CD4-positive, alpha-beta T cell (primary cell): ENCODE measurements at regions not wholly inside any gene's neighbourhood (a gene's known extent, or its start where the extent isn't known, plus 50 kb on each side); places are given as distances from the start of the nearest gene placed in this dataset.

Experiments
- ATAC-seq: fragments of 200-7000 bp; cut with Tn5 transposase; one replicate; pipeline ENCODE4 v1.10.0; 2022; ENCODE audit warnings: mild to moderate bottlenecking; ENCODE audit not compliant: poor library complexity
- CTCF ChIA-PET: fragments of 350-600 bp; sonication (Branson Sonifier 250); formaldehyde crosslinking; loops from one replicate; lab custom pipeline; 2021; ENCODE audit warnings: antibody characterized with exemption, inconsistent platforms; lab: Charles Lee
- POLR2A ChIA-PET: fragments of 350-600 bp; sonication (Branson Sonifier 250); formaldehyde crosslinking; loops from one replicate; lab custom pipeline; 2021; ENCODE audit warnings: antibody characterized with exemption, inconsistent platforms; lab: Charles Lee
- DNase-seq, 14 experiments: peaks; one replicate each; pipeline ENCODE4 v3.0.0-alpha.2; 2013 to 2020; ENCODE audit warnings: mixed read lengths in 2 of 14
- H3K27ac ChIP-seq, 2 donors: one replicate each; pipeline versions ENCODE4 v1.5.1 to v1.7.0; 2013; ENCODE audit warnings: low read length in 2 of 2, low read depth in 1 of 2, mild to moderate bottlenecking in 1 of 2
- H3K27me3 ChIP-seq, 2 experiments: 1 replicate in 1 of 2; 2 replicates in 1 of 2; pipeline versions ENCODE4 v1.6.1 to v1.7.0; 2013; ENCODE audit warnings: low read length in 2 of 2, control low read depth in 1 of 2, mild to moderate bottlenecking in 1 of 2, moderate library complexity in 1 of 2; ENCODE audit not compliant: insufficient read depth in 2 of 2, control insufficient read depth in 1 of 2
- H3K36me3 ChIP-seq: one replicate; pipeline ENCODE4 v1.6.1; 2013; ENCODE audit warnings: low read length, control low read depth; ENCODE audit not compliant: insufficient read depth
- H3K4me1 ChIP-seq: one replicate; pipeline ENCODE4 v1.6.1; 2013; ENCODE audit warnings: low read length, control low read depth; ENCODE audit not compliant: insufficient read depth
- H3K4me3 ChIP-seq: one replicate; pipeline ENCODE4 v1.5.1; 2013; ENCODE audit warnings: mild to moderate bottlenecking, low read length, moderate library complexity
- H3K9me3 ChIP-seq, 2 experiments: 1 replicate in 1 of 2; 2 replicates in 1 of 2; pipeline versions ENCODE4 v1.6.1 to v1.7.0; 2013; ENCODE audit warnings: low read length in 2 of 2, mild to moderate bottlenecking in 2 of 2, control low read depth in 1 of 2, moderate library complexity in 1 of 2; ENCODE audit not compliant: control insufficient read depth in 1 of 2, insufficient read depth in 1 of 2
- H3K27ac Mint-ChIP-seq: one replicate; pipeline ENCODE4 v1.8.0; 2020; ENCODE audit warnings: mixed read lengths
- H3K27me3 Mint-ChIP-seq: one replicate; pipeline ENCODE4 v1.8.0; 2021; ENCODE audit warnings: mixed read lengths
- H3K36me3 Mint-ChIP-seq: one replicate; pipeline ENCODE4 v1.8.0; 2021; ENCODE audit warnings: low read depth, mixed read lengths
- H3K4me1 Mint-ChIP-seq: one replicate; pipeline ENCODE4 v1.8.0; 2021; ENCODE audit warnings: low read depth, mixed read lengths
- H3K4me3 Mint-ChIP-seq: one replicate; pipeline ENCODE4 v1.8.0; 2020; ENCODE audit warnings: mild to moderate bottlenecking, mixed read lengths
- H3K9me3 Mint-ChIP-seq: one replicate; pipeline ENCODE4 v1.8.0; 2020; ENCODE audit warnings: mixed read lengths
- intact Hi-C, 2 experiments: fragments of 100-400 bp; cut with DNase I in 1 of 2; cut with micrococcal nuclease in 1 of 2; formaldehyde crosslinking; loops; one replicate each; pipeline versions ENCODE4 v1.15.1 to v1.9.0; 2023 to 2025; cut with DNase I, micrococcal nuclease
- TF ChIP-seq, protein P1 (sequence below): fragments of 200-600 bp; IDR thresholded peaks from one replicate; pipeline ENCODE4 v1.8.0; 2022; ENCODE audit warnings: antibody characterized with exemption, mild to moderate bottlenecking

DNA sequence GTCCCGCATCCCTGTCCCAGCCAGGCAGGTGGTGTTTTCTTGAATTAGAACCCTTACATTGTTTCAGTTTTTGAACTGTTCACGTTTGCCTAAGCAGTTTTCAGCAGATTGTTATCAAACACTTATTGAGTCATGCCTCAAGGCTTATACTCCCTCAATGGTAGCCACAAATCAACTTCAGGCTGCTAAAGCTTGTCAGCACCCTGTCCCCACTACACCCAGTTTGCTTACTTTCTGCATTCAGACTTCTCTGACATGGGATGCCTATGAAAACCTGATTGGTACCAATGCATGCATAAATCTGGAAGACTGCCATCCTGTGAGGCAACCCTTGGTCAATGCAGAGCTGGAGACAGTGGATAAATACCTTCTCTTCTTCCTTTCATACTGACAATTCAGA lies 225.4 kb downstream of the BTG1 start:
- no peaks in the 10 kb centered on the region for H3K27me3 Mint-ChIP-seq
- Histone ChIP-seq H3K27ac (no peak overlapping the region), H3K36me3 (no peaks in the 10 kb centered on the region), H3K4me3 (no peak overlapping the region), H3K27me3 (no peaks in the 10 kb centered on the region), H3K4me1 (no peaks in the 10 kb centered on the region), H3K9me3 (peaks cover 0 to 11% of the 10 kb centered on the region in 2 experiments)
- H3K4me3 Mint-ChIP-seq, result no peak overlapping the region
- ChIA-PET POLR2A (no interaction called here), CTCF (interaction anchor here (1.1 to 1.6 kb wide), 2 partner anchors 8 to 9 kb away, joined by 3 to 4 read pairs; no protein-coding TSS in a partner anchor)
- H3K36me3 Mint-ChIP-seq, result no peaks in the 10 kb centered on the region
- no peak for ATAC-seq
- intact Hi-C loops, result no loop called here
- TF ChIP-seq, protein P1, sequence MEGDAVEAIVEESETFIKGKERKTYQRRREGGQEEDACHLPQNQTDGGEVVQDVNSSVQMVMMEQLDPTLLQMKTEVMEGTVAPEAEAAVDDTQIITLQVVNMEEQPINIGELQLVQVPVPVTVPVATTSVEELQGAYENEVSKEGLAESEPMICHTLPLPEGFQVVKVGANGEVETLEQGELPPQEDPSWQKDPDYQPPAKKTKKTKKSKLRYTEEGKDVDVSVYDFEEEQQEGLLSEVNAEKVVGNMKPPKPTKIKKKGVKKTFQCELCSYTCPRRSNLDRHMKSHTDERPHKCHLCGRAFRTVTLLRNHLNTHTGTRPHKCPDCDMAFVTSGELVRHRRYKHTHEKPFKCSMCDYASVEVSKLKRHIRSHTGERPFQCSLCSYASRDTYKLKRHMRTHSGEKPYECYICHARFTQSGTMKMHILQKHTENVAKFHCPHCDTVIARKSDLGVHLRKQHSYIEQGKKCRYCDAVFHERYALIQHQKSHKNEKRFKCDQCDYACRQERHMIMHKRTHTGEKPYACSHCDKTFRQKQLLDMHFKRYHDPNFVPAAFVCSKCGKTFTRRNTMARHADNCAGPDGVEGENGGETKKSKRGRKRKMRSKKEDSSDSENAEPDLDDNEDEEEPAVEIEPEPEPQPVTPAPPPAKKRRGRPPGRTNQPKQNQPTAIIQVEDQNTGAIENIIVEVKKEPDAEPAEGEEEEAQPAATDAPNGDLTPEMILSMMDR, result no peak
- peaks cover 2% of the 10 kb centered on the region for H3K9me3 Mint-ChIP-seq
- no peak for DNase-seq
- H3K27ac Mint-ChIP-seq, result no peak overlapping the region
- peaks cover 40% of the 10 kb centered on the region for H3K4me1 Mint-ChIP-seq

DNA sequence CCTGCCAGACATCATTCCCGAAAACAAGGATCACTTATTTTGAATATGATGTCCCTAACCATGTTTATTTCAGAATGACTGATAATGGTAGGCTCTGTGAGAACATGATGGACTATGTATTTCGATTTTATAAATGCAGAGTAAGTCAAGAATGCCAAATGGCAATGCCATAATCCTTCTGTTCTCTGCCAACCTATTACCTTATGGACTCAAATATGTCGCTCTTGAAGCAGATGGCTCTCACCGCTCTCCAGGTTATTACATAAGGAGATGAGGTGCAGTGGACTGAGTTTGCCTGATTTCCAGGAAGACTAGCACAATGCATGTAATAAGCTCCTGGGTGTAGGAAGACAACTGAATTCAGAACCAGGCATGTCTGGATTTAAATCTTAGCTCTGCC lies 227.2 kb downstream of the BTG1 start:
- H3K4me3 ChIP-seq, result no peak overlapping the region
- ATAC-seq (no peak), DNase-seq (no peak)
- H3K4me3 Mint-ChIP-seq, result no peak overlapping the region
- H3K27ac Mint-ChIP-seq, result no peak overlapping the region
- no peaks in the 10 kb centered on the region for H3K9me3 ChIP-seq
- H3K36me3 ChIP-seq, result no peaks in the 10 kb centered on the region
- H3K27me3 ChIP-seq, result no peaks in the 10 kb centered on the region
- H3K9me3 Mint-ChIP-seq, result peaks cover 2% of the 10 kb centered on the region
- no peaks in the 10 kb centered on the region for H3K27me3 Mint-ChIP-seq
- CTCF ChIA-PET, result interaction anchor here (1.4 to 1.6 kb wide), 2 partner anchors 10 to 36 kb away, joined by 3 to 4 read pairs; no protein-coding TSS in a partner anchor
- TF ChIP-seq, protein P1, result no peak
- intact Hi-C loops, result no loop called here
- no peaks in the 10 kb centered on the region for H3K36me3 Mint-ChIP-seq
- no peaks in the 10 kb centered on the region for H3K4me1 ChIP-seq
- POLR2A ChIA-PET, result interaction anchor here (1.2 kb wide), 1 partner anchor 41 kb away, joined by 4 read pairs; no protein-coding TSS in a partner anchor
- H3K27ac ChIP-seq, result no peak overlapping the region
- peaks cover 40% of the 10 kb centered on the region for H3K4me1 Mint-ChIP-seq

DNA sequence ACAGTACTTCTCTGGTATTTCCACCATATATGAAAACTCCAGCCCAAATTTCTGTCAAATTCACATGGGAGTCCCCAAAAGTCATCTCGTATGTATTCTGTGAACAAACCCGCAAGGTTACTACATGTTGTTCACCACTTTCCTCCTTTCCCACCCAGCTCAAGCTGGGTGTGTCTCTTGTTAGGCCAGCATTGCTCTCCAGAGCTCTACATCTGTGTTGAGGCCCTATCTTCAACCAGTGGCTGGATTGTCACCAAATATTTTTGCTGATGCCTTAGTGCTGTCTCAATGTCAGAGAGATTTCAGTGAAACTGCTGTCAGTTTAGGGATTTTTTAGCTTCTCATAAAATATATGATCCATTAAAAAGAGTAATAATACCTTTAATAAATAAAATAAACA lies 230.9 kb downstream of the BTG1 start:
- POLR2A ChIA-PET, result no interaction called here
- peaks cover 2% of the 10 kb centered on the region for H3K9me3 Mint-ChIP-seq

More for the DNA sequence above, 230.9 kb downstream of the BTG1 start:
- Mint-ChIP-seq H3K4me3 (no peak overlapping the region), H3K36me3 (no peaks in the 10 kb centered on the region), H3K27me3 (no peaks in the 10 kb centered on the region), H3K4me1 (peaks cover 28% of the 10 kb centered on the region), H3K27ac (no peak overlapping the region)
- CTCF ChIA-PET, result no interaction called here
- intact Hi-C loops, result loop anchor here in 1 of 2 experiments (5.0 kb wide), 1 partner anchor 37 kb away; no protein-coding TSS in a partner anchor
- Histone ChIP-seq H3K4me3 (no peak overlapping the region), H3K27me3 (no peaks in the 10 kb centered on the region), H3K4me1 (no peaks in the 10 kb centered on the region), H3K27ac (no peak overlapping the region), H3K36me3 (no peaks in the 10 kb centered on the region), H3K9me3 (no peaks in the 10 kb centered on the region)
- TF ChIP-seq, protein P1, result no peak
- ATAC-seq (no peak), DNase-seq (no peak)
